Sigmoid colon (tissue), 4 donors: ENCODE measurements at regions not wholly inside any gene's neighbourhood (a gene's known extent, or its start where the extent isn't known, plus 50 kb on each side); places are given as distances from the start of the nearest gene placed in this dataset.
"Not testable (repeated sequence)": the region's sequence is repeated elsewhere in the genome, so short reads cannot be mapped to it uniquely, and the experiment has no call there.

Experiments used
- EP300 ChIP-seq, 4 donors: sonication (generic); formaldehyde crosslinking; IDR thresholded peaks; one replicate each; pipeline ENCODE4 v1.6.1; 2017; ENCODE audit warnings: antibody characterized with exemption in 4 of 4
- POLR2A ChIP-seq, 2 donors: fragments of 450-650 bp; IDR thresholded peaks; one replicate each; pipeline ENCODE4 v1.6.1; 2016; ENCODE audit warnings: antibody characterized with exemption in 2 of 2, mild to moderate bottlenecking in 2 of 2, moderate library complexity in 2 of 2
- POLR2AphosphoS5 ChIP-seq, 4 donors: sonication (generic); formaldehyde crosslinking; IDR thresholded peaks; one replicate each; pipeline ENCODE4 v1.6.1; 2017; ENCODE audit warnings: antibody characterized with exemption in 4 of 4
- TF ChIP-seq, protein P1 (sequence below), 4 experiments: fragments of 450-650 bp in 3 of 4; fragments of 200-600 bp in 1 of 4; IDR thresholded peaks; one replicate each; pipeline ENCODE4 v1.5.1; 2016 to 2019; ENCODE audit warnings: antibody characterized with exemption in 4 of 4, mild to moderate bottlenecking in 3 of 4, moderate library complexity in 2 of 4

DNA sequence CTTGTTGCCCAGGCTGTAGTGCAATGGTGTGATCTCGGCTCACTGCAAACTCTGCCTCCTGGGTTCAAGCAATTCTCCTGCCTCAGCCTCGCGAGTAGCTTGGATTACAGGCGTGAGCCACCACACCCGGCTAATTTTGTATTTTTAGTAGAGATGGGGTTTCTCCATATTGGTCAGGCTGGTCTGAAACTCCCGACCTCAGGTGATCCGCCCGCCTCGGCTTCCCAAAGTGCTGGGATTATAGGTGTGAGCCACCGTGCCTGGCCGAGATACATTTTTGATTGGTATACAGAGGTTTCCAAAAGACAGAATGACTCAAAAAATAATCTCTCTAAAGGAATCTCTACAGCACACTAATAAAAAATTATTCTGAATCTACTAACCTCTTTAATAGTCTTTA is 187.0 kb upstream of the RTL1 start:
- TF ChIP-seq, protein P1, sequence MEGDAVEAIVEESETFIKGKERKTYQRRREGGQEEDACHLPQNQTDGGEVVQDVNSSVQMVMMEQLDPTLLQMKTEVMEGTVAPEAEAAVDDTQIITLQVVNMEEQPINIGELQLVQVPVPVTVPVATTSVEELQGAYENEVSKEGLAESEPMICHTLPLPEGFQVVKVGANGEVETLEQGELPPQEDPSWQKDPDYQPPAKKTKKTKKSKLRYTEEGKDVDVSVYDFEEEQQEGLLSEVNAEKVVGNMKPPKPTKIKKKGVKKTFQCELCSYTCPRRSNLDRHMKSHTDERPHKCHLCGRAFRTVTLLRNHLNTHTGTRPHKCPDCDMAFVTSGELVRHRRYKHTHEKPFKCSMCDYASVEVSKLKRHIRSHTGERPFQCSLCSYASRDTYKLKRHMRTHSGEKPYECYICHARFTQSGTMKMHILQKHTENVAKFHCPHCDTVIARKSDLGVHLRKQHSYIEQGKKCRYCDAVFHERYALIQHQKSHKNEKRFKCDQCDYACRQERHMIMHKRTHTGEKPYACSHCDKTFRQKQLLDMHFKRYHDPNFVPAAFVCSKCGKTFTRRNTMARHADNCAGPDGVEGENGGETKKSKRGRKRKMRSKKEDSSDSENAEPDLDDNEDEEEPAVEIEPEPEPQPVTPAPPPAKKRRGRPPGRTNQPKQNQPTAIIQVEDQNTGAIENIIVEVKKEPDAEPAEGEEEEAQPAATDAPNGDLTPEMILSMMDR (IDR thresholded peaks at IDR 0.05) = not testable (repeated sequence)
- TF ChIP-seq POLR2A, POLR2AphosphoS5, EP300 (IDR thresholded peaks at IDR 0.05): not testable (repeated sequence)
